Astrocyte (in vitro differentiated cells and primary cell): ENCODE measurements at regions not wholly inside any gene's neighbourhood (a gene's known extent, or its start where the extent isn't known, plus 50 kb on each side); places are given as distances from the start of the nearest gene placed in this dataset.

Experiments
- DNase-seq: peaks from one replicate; pipeline ENCODE4 v3.0.0-alpha.2; 2010; ENCODE audit warnings: low read depth
- FAIRE-seq: peaks from 2 replicates; lab custom pipeline; 2011; peaks lifted over from hg19 to GRCh38; lab: Jason Lieb, UNC
- H2AFZ ChIP-seq: 2 replicates; pipeline ENCODE4 v1.6.0; 2012; ENCODE audit warnings: low read depth, low read length, inconsistent platforms
- H3K27ac ChIP-seq: 2 replicates; pipeline ENCODE4 v1.5.1; 2011; ENCODE audit warnings: low read depth, low read length, inconsistent platforms
- H3K27me3 ChIP-seq: 2 replicates; pipeline ENCODE4 v1.6.0; 2011; ENCODE audit warnings: low read length, inconsistent platforms; ENCODE audit not compliant: insufficient read depth
- H3K36me3 ChIP-seq: 2 replicates; pipeline ENCODE4 v1.5.1; 2011; ENCODE audit warnings: low read length, inconsistent platforms; ENCODE audit not compliant: insufficient read depth
- H3K4me1 ChIP-seq: 2 replicates; pipeline ENCODE4 v1.5.1; 2011; ENCODE audit warnings: low read length, inconsistent platforms; ENCODE audit not compliant: insufficient read depth
- H3K4me2 ChIP-seq: 2 replicates; pipeline ENCODE4 v1.6.0; 2012; ENCODE audit warnings: low read length, inconsistent platforms
- H3K4me3 ChIP-seq: 2 replicates; pipeline ENCODE4 v1.5.1; 2011; ENCODE audit warnings: low read depth, mild to moderate bottlenecking, low read length, inconsistent platforms; ENCODE audit not compliant: insufficient read depth
- H3K79me2 ChIP-seq: 2 replicates; pipeline ENCODE4 v1.6.0; 2012; ENCODE audit warnings: mild to moderate bottlenecking, low read length, inconsistent platforms; ENCODE audit not compliant: insufficient read depth
- H3K9ac ChIP-seq: 2 replicates; pipeline ENCODE4 v1.6.0; 2012; ENCODE audit warnings: mild to moderate bottlenecking, low read length, inconsistent platforms
- H3K9me3 ChIP-seq: 2 replicates; pipeline ENCODE4 v1.5.1; 2012; ENCODE audit warnings: low read depth, mild to moderate bottlenecking, low read length, inconsistent platforms; ENCODE audit not compliant: insufficient read depth
- H4K20me1 ChIP-seq: 2 replicates; pipeline ENCODE4 v1.6.0; 2012; ENCODE audit warnings: low read length, inconsistent platforms; ENCODE audit not compliant: insufficient read depth
- H3K27ac Mint-ChIP-seq: one replicate; pipeline ENCODE4 v1.8.0; 2021; ENCODE audit warnings: mild to moderate bottlenecking, mixed read lengths; ENCODE audit not compliant: unreplicated experiment
- H3K27me3 Mint-ChIP-seq: one replicate; pipeline ENCODE4 v1.8.0; 2021; ENCODE audit warnings: low read depth, mixed read lengths; ENCODE audit not compliant: unreplicated experiment
- H3K36me3 Mint-ChIP-seq: one replicate; pipeline ENCODE4 v1.8.0; 2021; ENCODE audit warnings: low read depth, mixed read lengths; ENCODE audit not compliant: unreplicated experiment
- H3K4me1 Mint-ChIP-seq: one replicate; pipeline ENCODE4 v1.8.0; 2021; ENCODE audit warnings: low read depth, mixed read lengths; ENCODE audit not compliant: unreplicated experiment
- H3K4me3 Mint-ChIP-seq: one replicate; pipeline ENCODE4 v1.8.0; 2021; ENCODE audit warnings: mild to moderate bottlenecking, moderate library complexity, mixed read lengths; ENCODE audit not compliant: unreplicated experiment
- H3K9me3 Mint-ChIP-seq: one replicate; pipeline ENCODE4 v1.8.0; 2021; ENCODE audit warnings: mild to moderate bottlenecking, mixed read lengths; ENCODE audit not compliant: unreplicated experiment
- EZH2 ChIP-seq: IDR thresholded peaks from 2 replicates; pipeline ENCODE4 v1.6.1; 2012; ENCODE audit warnings: mild to moderate bottlenecking, low read length, inconsistent platforms; ENCODE audit not compliant: insufficient read depth
- TF ChIP-seq, protein P1 (sequence below): IDR thresholded peaks from 2 replicates; pipeline ENCODE4 v1.5.1; 2011; ENCODE audit warnings: low read depth, mild to moderate bottlenecking, inconsistent platforms, low read length, moderate library complexity; ENCODE audit not compliant: insufficient read depth

DNA sequence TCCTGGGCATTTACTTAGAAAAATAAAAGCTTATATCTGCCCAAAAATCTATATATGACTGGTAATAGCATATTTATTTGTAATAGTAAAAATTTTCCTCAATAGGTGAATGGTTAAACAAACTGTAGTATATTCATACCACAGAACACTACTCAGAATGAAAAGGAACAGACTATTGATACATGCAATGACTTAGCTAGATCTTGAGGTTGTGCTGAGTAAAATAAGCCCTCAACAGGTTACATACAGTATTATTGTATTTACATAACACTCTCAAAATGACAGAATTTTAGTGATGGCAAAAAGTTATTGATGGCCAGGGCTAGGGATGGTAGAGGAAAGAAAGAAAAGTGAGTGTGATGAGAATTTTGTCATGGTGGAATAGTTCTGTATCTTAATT lies 178.4 kb downstream of the BMP4 start:
- Histone ChIP-seq H3K36me3 (no peaks in the 10 kb centered on the region), H3K4me3 (no peak overlapping the region), H3K27me3 (no peaks in the 10 kb centered on the region), H3K4me1 (no peaks in the 10 kb centered on the region), H3K9ac (no peak overlapping the region), H4K20me1 (no peaks in the 10 kb centered on the region), H3K79me2 (no peaks in the 10 kb centered on the region), H3K9me3 (no peaks in the 10 kb centered on the region), H2AFZ (no peak overlapping the region), H3K27ac (no peak overlapping the region), H3K4me2 (no peak overlapping the region)
- Mint-ChIP-seq H3K4me3 (no peak overlapping the region), H3K27ac (no peak overlapping the region), H3K9me3 (no peaks in the 10 kb centered on the region), H3K27me3 (no peaks in the 10 kb centered on the region), H3K36me3 (no peaks in the 10 kb centered on the region), H3K4me1 (no peaks in the 10 kb centered on the region)
- TF ChIP-seq, protein P1, sequence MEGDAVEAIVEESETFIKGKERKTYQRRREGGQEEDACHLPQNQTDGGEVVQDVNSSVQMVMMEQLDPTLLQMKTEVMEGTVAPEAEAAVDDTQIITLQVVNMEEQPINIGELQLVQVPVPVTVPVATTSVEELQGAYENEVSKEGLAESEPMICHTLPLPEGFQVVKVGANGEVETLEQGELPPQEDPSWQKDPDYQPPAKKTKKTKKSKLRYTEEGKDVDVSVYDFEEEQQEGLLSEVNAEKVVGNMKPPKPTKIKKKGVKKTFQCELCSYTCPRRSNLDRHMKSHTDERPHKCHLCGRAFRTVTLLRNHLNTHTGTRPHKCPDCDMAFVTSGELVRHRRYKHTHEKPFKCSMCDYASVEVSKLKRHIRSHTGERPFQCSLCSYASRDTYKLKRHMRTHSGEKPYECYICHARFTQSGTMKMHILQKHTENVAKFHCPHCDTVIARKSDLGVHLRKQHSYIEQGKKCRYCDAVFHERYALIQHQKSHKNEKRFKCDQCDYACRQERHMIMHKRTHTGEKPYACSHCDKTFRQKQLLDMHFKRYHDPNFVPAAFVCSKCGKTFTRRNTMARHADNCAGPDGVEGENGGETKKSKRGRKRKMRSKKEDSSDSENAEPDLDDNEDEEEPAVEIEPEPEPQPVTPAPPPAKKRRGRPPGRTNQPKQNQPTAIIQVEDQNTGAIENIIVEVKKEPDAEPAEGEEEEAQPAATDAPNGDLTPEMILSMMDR, result no peak
- TF ChIP-seq EZH2, result no peak
- FAIRE-seq (no peak), DNase-seq (no peak)

DNA sequence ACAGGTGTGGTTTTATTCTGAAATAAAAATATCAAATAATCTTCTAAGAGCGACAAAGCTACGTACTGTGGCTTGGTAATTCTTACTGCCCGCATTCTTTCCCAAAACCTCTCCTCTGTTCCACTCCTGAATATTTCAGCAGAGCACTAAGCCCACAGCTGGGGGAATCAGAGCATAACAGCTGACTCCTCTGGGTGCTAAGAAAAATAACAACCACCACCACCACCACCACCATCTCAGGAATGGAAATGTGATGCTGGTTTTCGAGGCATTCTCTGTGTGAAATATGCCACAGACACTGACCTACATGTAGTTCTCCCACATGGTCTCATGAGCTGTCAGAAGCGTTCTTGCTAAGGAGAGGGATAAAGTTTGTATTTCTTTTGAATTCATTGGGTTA lies 183.7 kb downstream of the BMP4 start:
- no peaks in the 10 kb centered on the region for H3K36me3 ChIP-seq
- no peak for TF ChIP-seq EZH2
- TF ChIP-seq, protein P1, result no peak
- Mint-ChIP-seq H3K9me3 (peaks cover 2% of the 10 kb centered on the region), H3K4me1 (no peaks in the 10 kb centered on the region), H3K36me3 (no peaks in the 10 kb centered on the region), H3K27me3 (peaks cover 6% of the 10 kb centered on the region), H3K27ac (no peak overlapping the region), H3K4me3 (no peak overlapping the region)
- H3K79me2 ChIP-seq, result no peaks in the 10 kb centered on the region
- no peaks in the 10 kb centered on the region for H3K4me1 ChIP-seq
- H4K20me1 ChIP-seq, result no peaks in the 10 kb centered on the region
- no peak overlapping the region for H3K4me2 ChIP-seq
- H3K9me3 ChIP-seq, result no peaks in the 10 kb centered on the region
- H3K4me3 ChIP-seq, result no peak overlapping the region
- no peak for DNase-seq
- H3K27ac ChIP-seq, result no peak overlapping the region
- no peak overlapping the region for H2AFZ ChIP-seq
- no peaks in the 10 kb centered on the region for H3K27me3 ChIP-seq
- no peak for FAIRE-seq
- H3K9ac ChIP-seq, result no peak overlapping the region

DNA sequence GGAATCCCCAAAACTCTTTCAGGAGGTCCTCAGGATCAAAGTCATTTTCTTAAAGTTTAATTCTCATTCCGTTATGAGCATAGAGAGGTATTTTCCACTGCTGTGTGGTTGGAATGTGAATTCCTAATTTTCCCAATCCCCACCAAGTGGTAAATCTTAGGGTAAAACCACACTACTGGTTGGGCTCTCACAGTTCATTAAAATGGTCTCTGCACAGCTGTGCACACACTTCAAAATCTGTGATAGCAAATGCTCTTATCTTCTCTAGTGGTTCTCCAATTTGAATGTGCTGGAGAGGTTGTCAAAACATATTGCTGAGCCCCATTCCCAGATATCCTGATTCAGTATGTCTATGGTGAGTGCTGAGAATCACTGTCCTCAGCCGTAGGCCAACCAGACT lies 189.1 kb downstream of the BMP4 start:
- no peak overlapping the region for H3K4me3 ChIP-seq
- Mint-ChIP-seq H3K27ac (no peak overlapping the region), H3K27me3 (peaks cover 6% of the 10 kb centered on the region), H3K9me3 (peaks cover 2% of the 10 kb centered on the region), H3K4me3 (no peak overlapping the region), H3K36me3 (no peaks in the 10 kb centered on the region), H3K4me1 (no peaks in the 10 kb centered on the region)
- DNase-seq, result peak; percentile 33
- H3K36me3 ChIP-seq, result no peaks in the 10 kb centered on the region
- H3K9me3 ChIP-seq, result no peaks in the 10 kb centered on the region
- H3K27me3 ChIP-seq, result no peaks in the 10 kb centered on the region
- no peak overlapping the region for H3K27ac ChIP-seq
- TF ChIP-seq EZH2, result no peak
- TF ChIP-seq, protein P1, result no peak
- no peak overlapping the region for H3K4me2 ChIP-seq
- H4K20me1 ChIP-seq, result no peaks in the 10 kb centered on the region
- H3K79me2 ChIP-seq, result no peaks in the 10 kb centered on the region
- H2AFZ ChIP-seq, result no peak overlapping the region
- FAIRE-seq, result no peak
- no peaks in the 10 kb centered on the region for H3K4me1 ChIP-seq
- no peak overlapping the region for H3K9ac ChIP-seq
